ENCODE measurements at regions not wholly inside any gene's neighbourhood (a gene's known extent, or its start where the extent isn't known, plus 50 kb on each side); places are given as distances from the start of the nearest gene placed in this dataset.

DNA sequence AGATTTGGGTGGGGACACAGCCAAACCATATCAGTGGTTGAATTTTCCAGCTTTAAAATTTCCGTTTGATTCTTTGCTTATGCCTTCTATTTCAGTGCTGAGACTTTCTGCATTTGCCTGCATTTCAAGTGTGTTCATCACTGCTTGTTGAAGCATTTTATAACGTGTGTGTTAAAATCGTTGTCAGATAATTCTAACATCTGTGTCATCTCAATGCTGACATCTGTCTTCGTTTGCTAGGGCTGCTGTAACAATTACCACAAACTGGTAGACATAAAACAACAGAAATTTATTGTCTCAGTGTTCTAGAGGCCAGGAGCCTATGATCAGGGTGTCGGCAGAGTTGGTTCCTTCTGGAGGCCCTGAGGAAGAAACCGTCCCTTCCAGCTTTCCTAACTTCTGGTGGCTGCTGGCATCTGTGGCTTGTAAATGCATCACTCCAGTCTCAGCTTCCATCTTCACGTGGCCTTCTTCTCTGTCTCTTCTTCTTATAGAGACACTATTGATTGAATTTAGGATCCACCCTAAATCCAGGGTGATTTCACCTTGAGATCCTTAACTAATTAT lies 71.1 kb upstream of the SDK1 start:
- TF ChIP-seq ISL1 (CRISPR knock-in tag; IDR thresholded peaks at IDR 0.05) (no peak), OSR1 (CRISPR knock-in tag; IDR thresholded peaks at IDR 0.05) (no peak), ARNTL (CRISPR knock-in tag; IDR thresholded peaks at IDR 0.05; ENCODE audit: borderline replicate concordance, low read depth) (no peak)
- no peak for ATAC-seq

DNA sequence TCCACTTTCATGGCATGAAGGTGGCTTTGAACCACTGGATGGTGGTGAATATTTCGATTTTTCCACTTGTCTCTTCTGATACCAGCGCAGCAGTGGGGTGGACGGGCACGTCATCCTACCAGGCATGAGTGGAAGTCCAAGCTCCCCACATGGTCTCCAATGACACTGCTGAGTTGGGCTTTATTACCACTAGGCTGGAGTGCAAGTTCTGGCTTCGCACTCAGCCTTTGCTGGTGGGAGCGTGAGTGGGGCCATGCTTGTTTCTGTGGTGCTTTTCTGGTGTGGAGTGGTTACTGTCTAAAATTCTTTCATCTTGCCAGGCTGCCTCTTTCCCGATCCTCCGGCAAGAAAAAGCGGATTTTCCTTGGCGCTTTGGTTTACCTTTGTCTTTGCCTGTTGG lies 70.1 kb upstream of the SDK1 start:
- no peak for ATAC-seq
- no peak for TF ChIP-seq ZNF565 (CRISPR knock-in tag; conservative IDR thresholded peaks at IDR 0.05; ENCODE audit: low read depth)
- TF ChIP-seq BACH2 (CRISPR knock-in tag; IDR thresholded peaks at IDR 0.05; ENCODE audit: borderline replicate concordance), result no peak
- no peak for TF ChIP-seq RARB (CRISPR knock-in tag; IDR thresholded peaks at IDR 0.05)
- TF ChIP-seq, protein P1, sequence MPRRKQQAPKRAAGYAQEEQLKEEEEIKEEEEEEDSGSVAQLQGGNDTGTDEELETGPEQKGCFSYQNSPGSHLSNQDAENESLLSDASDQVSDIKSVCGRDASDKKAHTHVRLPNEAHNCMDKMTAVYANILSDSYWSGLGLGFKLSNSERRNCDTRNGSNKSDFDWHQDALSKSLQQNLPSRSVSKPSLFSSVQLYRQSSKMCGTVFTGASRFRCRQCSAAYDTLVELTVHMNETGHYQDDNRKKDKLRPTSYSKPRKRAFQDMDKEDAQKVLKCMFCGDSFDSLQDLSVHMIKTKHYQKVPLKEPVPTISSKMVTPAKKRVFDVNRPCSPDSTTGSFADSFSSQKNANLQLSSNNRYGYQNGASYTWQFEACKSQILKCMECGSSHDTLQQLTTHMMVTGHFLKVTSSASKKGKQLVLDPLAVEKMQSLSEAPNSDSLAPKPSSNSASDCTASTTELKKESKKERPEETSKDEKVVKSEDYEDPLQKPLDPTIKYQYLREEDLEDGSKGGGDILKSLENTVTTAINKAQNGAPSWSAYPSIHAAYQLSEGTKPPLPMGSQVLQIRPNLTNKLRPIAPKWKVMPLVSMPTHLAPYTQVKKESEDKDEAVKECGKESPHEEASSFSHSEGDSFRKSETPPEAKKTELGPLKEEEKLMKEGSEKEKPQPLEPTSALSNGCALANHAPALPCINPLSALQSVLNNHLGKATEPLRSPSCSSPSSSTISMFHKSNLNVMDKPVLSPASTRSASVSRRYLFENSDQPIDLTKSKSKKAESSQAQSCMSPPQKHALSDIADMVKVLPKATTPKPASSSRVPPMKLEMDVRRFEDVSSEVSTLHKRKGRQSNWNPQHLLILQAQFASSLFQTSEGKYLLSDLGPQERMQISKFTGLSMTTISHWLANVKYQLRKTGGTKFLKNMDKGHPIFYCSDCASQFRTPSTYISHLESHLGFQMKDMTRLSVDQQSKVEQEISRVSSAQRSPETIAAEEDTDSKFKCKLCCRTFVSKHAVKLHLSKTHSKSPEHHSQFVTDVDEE (CRISPR knock-in tag; IDR thresholded peaks at IDR 0.05), result no peak
- TF ChIP-seq ESRRG (CRISPR knock-in tag; IDR thresholded peaks at IDR 0.05), result no peak
- TF ChIP-seq TCF4 (CRISPR knock-in tag; IDR thresholded peaks at IDR 0.05; ENCODE audit: borderline replicate concordance), result no peak
- no peak for TF ChIP-seq ZC3H10 (CRISPR knock-in tag; IDR thresholded peaks at IDR 0.05)
- no peak for TF ChIP-seq GLIS3 (CRISPR knock-in tag; IDR thresholded peaks at IDR 0.05)
- no peak for TF ChIP-seq CSDC2 (CRISPR knock-in tag; IDR thresholded peaks at IDR 0.05)
- no peak for TF ChIP-seq ARNTL (CRISPR knock-in tag; IDR thresholded peaks at IDR 0.05; ENCODE audit: borderline replicate concordance, low read depth)
- TF ChIP-seq, protein P2, sequence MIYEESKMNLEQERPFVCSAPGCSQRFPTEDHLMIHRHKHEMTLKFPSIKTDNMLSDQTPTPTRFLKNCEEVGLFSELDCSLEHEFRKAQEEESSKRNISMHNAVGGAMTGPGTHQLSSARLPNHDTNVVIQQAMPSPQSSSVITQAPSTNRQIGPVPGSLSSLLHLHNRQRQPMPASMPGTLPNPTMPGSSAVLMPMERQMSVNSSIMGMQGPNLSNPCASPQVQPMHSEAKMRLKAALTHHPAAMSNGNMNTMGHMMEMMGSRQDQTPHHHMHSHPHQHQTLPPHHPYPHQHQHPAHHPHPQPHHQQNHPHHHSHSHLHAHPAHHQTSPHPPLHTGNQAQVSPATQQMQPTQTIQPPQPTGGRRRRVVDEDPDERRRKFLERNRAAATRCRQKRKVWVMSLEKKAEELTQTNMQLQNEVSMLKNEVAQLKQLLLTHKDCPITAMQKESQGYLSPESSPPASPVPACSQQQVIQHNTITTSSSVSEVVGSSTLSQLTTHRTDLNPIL (CRISPR knock-in tag; IDR thresholded peaks at IDR 0.05; ENCODE audit: low read depth), result no peak
- no peak for TF ChIP-seq ZNF70 (CRISPR knock-in tag; IDR thresholded peaks at IDR 0.05)
- no peak for TF ChIP-seq ZNF8 (CRISPR knock-in tag; IDR thresholded peaks at IDR 0.05)
- TF ChIP-seq, protein P3, sequence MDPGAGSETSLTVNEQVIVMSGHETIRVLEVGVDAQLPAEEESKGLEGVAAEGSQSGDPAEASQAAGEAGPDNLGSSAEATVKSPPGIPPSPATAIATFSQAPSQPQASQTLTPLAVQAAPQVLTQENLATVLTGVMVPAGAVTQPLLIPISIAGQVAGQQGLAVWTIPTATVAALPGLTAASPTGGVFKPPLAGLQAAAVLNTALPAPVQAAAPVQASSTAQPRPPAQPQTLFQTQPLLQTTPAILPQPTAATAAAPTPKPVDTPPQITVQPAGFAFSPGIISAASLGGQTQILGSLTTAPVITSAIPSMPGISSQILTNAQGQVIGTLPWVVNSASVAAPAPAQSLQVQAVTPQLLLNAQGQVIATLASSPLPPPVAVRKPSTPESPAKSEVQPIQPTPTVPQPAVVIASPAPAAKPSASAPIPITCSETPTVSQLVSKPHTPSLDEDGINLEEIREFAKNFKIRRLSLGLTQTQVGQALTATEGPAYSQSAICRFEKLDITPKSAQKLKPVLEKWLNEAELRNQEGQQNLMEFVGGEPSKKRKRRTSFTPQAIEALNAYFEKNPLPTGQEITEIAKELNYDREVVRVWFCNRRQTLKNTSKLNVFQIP (CRISPR knock-in tag; IDR thresholded peaks at IDR 0.05; ENCODE audit: borderline replicate concordance, low read depth), result no peak
- TF ChIP-seq ISL1 (CRISPR knock-in tag; IDR thresholded peaks at IDR 0.05), result no peak
- TF ChIP-seq ZFP30 (CRISPR knock-in tag; IDR thresholded peaks at IDR 0.05), result no peak
- TF ChIP-seq PPARA (CRISPR knock-in tag; IDR thresholded peaks at IDR 0.05; ENCODE audit: borderline replicate concordance), result no peak
- no peak for TF ChIP-seq TOX (CRISPR knock-in tag; IDR thresholded peaks at IDR 0.05; ENCODE audit: borderline replicate concordance)
- TF ChIP-seq, protein P4, sequence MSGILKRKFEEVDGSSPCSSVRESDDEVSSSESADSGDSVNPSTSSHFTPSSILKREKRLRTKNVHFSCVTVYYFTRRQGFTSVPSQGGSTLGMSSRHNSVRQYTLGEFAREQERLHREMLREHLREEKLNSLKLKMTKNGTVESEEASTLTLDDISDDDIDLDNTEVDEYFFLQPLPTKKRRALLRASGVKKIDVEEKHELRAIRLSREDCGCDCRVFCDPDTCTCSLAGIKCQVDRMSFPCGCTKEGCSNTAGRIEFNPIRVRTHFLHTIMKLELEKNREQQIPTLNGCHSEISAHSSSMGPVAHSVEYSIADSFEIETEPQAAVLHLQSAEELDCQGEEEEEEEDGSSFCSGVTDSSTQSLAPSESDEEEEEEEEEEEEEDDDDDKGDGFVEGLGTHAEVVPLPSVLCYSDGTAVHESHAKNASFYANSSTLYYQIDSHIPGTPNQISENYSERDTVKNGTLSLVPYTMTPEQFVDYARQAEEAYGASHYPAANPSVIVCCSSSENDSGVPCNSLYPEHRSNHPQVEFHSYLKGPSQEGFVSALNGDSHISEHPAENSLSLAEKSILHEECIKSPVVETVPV (CRISPR knock-in tag; IDR thresholded peaks at IDR 0.05), result no peak

DNA sequence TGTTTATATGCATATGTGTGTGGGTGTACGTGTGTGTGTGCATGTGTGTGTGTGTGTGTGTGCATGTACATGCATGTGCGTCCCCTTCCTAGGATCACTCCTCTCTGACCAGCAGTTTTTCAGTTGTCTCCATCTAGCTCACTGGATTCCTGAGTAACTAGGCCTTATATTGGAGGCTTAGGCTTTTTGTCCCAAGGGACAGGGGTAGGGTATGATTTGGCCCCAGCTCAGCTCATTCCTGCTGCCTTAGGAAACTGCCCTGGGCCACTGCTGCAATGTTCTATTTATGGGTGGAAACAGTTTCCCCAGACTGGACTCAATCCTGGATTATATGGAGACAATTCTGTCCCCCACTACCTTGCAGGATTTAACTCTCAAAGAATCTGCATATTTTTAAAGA lies 68.8 kb upstream of the SDK1 start:
- TF ChIP-seq BACH2 (CRISPR knock-in tag; IDR thresholded peaks at IDR 0.05; ENCODE audit: borderline replicate concordance) (no peak), ZNF8 (CRISPR knock-in tag; IDR thresholded peaks at IDR 0.05) (no peak)
- ATAC-seq, result no peak

DNA sequence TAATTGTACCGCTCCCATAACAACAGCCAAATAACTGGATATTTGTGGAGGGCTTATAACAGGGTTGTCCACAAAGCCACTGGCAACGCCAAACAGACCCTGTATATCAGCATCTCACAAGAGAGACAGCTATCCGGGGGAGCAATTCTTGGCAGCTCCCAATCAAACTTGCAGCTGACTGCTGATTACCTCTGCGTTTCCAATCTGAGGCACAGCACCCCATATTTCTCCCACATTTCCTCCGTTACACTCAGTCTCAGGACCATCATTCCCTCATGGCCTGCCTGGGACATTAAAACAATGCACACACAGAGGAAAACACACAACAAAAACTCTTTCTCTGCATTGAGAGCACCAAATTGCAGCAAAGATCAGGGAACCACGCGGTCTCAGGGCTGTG lies 67.8 kb upstream of the SDK1 start:
- no peak for ATAC-seq
- TF ChIP-seq OSR1 (CRISPR knock-in tag; IDR thresholded peaks at IDR 0.05) (no peak), ZNF70 (CRISPR knock-in tag; IDR thresholded peaks at IDR 0.05) (no peak), ESRRG (CRISPR knock-in tag; IDR thresholded peaks at IDR 0.05) (no peak), TCF4 (CRISPR knock-in tag; IDR thresholded peaks at IDR 0.05; ENCODE audit: borderline replicate concordance) (no peak), PPARA (CRISPR knock-in tag; IDR thresholded peaks at IDR 0.05; ENCODE audit: borderline replicate concordance) (no peak), SNAI2 (CRISPR knock-in tag; IDR thresholded peaks at IDR 0.05) (no peak), ZNF8 (CRISPR knock-in tag; IDR thresholded peaks at IDR 0.05) (no peak), ZFP3 (CRISPR knock-in tag; IDR thresholded peaks at IDR 0.05) (no peak), RARB (CRISPR knock-in tag; IDR thresholded peaks at IDR 0.05) (no peak), ZC3H10 (CRISPR knock-in tag; IDR thresholded peaks at IDR 0.05) (no peak), GLIS3 (CRISPR knock-in tag; IDR thresholded peaks at IDR 0.05) (no peak), TOX (CRISPR knock-in tag; IDR thresholded peaks at IDR 0.05; ENCODE audit: borderline replicate concordance) (no peak), CSDC2 (CRISPR knock-in tag; IDR thresholded peaks at IDR 0.05) (no peak), ISL1 (CRISPR knock-in tag; IDR thresholded peaks at IDR 0.05) (no peak)
- TF ChIP-seq, protein P2 (CRISPR knock-in tag; IDR thresholded peaks at IDR 0.05; ENCODE audit: low read depth), result no peak
- TF ChIP-seq, protein P4 (CRISPR knock-in tag; IDR thresholded peaks at IDR 0.05), result no peak
- TF ChIP-seq, protein P5, sequence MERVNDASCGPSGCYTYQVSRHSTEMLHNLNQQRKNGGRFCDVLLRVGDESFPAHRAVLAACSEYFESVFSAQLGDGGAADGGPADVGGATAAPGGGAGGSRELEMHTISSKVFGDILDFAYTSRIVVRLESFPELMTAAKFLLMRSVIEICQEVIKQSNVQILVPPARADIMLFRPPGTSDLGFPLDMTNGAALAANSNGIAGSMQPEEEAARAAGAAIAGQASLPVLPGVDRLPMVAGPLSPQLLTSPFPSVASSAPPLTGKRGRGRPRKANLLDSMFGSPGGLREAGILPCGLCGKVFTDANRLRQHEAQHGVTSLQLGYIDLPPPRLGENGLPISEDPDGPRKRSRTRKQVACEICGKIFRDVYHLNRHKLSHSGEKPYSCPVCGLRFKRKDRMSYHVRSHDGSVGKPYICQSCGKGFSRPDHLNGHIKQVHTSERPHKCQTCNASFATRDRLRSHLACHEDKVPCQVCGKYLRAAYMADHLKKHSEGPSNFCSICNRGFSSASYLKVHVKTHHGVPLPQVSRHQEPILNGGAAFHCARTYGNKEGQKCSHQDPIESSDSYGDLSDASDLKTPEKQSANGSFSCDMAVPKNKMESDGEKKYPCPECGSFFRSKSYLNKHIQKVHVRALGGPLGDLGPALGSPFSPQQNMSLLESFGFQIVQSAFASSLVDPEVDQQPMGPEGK (CRISPR knock-in tag; IDR thresholded peaks at IDR 0.05; ENCODE audit: borderline replicate concordance), result no peak

Data from SK-N-SH treated with all-trans-retinoic acid at 6 μM for 48 hours (cell line).